GM23338 (cell line): ENCODE measurements at regions not wholly inside any gene's neighbourhood (a gene's known extent, or its start where the extent isn't known, plus 50 kb on each side); places are given as distances from the start of the nearest gene placed in this dataset.

Experiments
- ATAC-seq: fragments of 200-7000 bp; cut with Tn5 transposase; 3 replicates; pipeline ENCODE4 v1.9.1; 2020
- DNase-seq: peaks from one replicate; pipeline ENCODE4 v3.0.0-alpha.2; 2015; ENCODE audit warnings: low spot score
- H2AFZ ChIP-seq: fragments of 200-600 bp; sonication (generic); 2 replicates; pipeline ENCODE4 v1.8.0; 2016; ENCODE audit warnings: antibody characterized with exemption, mild to moderate bottlenecking, moderate library complexity
- H3F3A ChIP-seq: fragments of 200-600 bp; sonication (generic); replicated peaks from 2 replicates; pipeline ENCODE4 v1.8.0; 2017; ENCODE audit warnings: antibody characterized with exemption, mixed run types, low read depth
- H3K27ac ChIP-seq: fragments of 200-600 bp; sonication (generic); 2 replicates; pipeline ENCODE4 v1.6.1; 2016; ENCODE audit warnings: low read depth
- H3K27me3 ChIP-seq: fragments of 200-600 bp; sonication (generic); 2 replicates; pipeline ENCODE4 v1.8.0; 2016; ENCODE audit warnings: mild to moderate bottlenecking, mixed run types, moderate library complexity; ENCODE audit not compliant: insufficient read depth
- H3K36me3 ChIP-seq: fragments of 200-600 bp; sonication (generic); 2 replicates; pipeline ENCODE4 v1.8.0; 2016; ENCODE audit warnings: mild to moderate bottlenecking; ENCODE audit not compliant: insufficient read depth
- H3K4me1 ChIP-seq: fragments of 200-600 bp; sonication (generic); 2 replicates; pipeline ENCODE4 v1.8.0; 2016; ENCODE audit warnings: mild to moderate bottlenecking, moderate library complexity; ENCODE audit not compliant: insufficient read depth
- H3K4me2 ChIP-seq: fragments of 200-600 bp; sonication (generic); 2 replicates; pipeline ENCODE4 v1.7.1; 2017; ENCODE audit warnings: mixed run types
- H3K4me3 ChIP-seq: fragments of 200-600 bp; sonication (generic); 2 replicates; pipeline ENCODE4 v1.6.1; 2016; ENCODE audit warnings: mixed run types
- H3K79me2 ChIP-seq: fragments of 200-600 bp; sonication (generic); replicated peaks from 2 replicates; pipeline ENCODE4 v1.8.0; 2017; ENCODE audit warnings: mild to moderate bottlenecking; ENCODE audit not compliant: insufficient read depth
- H3K9me2 ChIP-seq: fragments of 200-600 bp; sonication (generic); 2 replicates; pipeline ENCODE4 v1.8.0; 2017; ENCODE audit not compliant: insufficient read depth
- H4K20me1 ChIP-seq: fragments of 200-600 bp; sonication (generic); replicated peaks from 2 replicates; pipeline ENCODE4 v1.8.0; 2017; ENCODE audit warnings: mild to moderate bottlenecking; ENCODE audit not compliant: insufficient read depth
- H3K27ac Mint-ChIP-seq: 2 replicates; pipeline ENCODE4 v1.8.0; 2020; ENCODE audit warnings: inconsistent platforms, mild to moderate bottlenecking, moderate library complexity, mixed read lengths
- H3K27me3 Mint-ChIP-seq: 3 replicates; pipeline ENCODE4 v1.8.0; 2022; ENCODE audit warnings: low read depth, mild to moderate bottlenecking, moderate library complexity, mixed read lengths, inconsistent platforms; ENCODE audit not compliant: insufficient read depth, poor library complexity
- H3K36me3 Mint-ChIP-seq: 3 replicates; pipeline ENCODE4 v1.8.0; 2021; ENCODE audit warnings: low read depth, mild to moderate bottlenecking, inconsistent platforms, moderate library complexity, mixed read lengths
- H3K4me1 Mint-ChIP-seq: 3 replicates; pipeline ENCODE4 v1.8.0; 2020; ENCODE audit warnings: mild to moderate bottlenecking, inconsistent platforms, mixed read lengths
- H3K4me3 Mint-ChIP-seq: 3 replicates; pipeline ENCODE4 v1.8.0; 2021; ENCODE audit warnings: moderate library complexity, mild to moderate bottlenecking, inconsistent platforms, mixed read lengths
- H3K9me3 Mint-ChIP-seq: 3 replicates; pipeline ENCODE4 v1.8.0; 2020; ENCODE audit warnings: moderate library complexity, mild to moderate bottlenecking, inconsistent platforms, mixed read lengths
- CREB1 ChIP-seq: fragments of 250-450 bp; sonication (Bioruptor Pico); IDR thresholded peaks from 2 replicates; pipeline ENCODE4 v1.5.0; 2020; ENCODE audit warnings: low read depth, mild to moderate bottlenecking, moderate library complexity
- EZH2 ChIP-seq: fragments of 200-600 bp; sonication (generic); IDR thresholded peaks from one replicate; pipeline ENCODE4 v1.8.0; 2017; ENCODE audit warnings: antibody characterized with exemption, mild to moderate bottlenecking, low read depth; ENCODE audit not compliant: unreplicated experiment
- EZH2phosphoT487 ChIP-seq: fragments of 200-600 bp; sonication (generic); IDR thresholded peaks from one replicate; pipeline ENCODE4 v1.8.1; 2018; ENCODE audit warnings: antibody characterized with exemption; ENCODE audit not compliant: unreplicated experiment
- JUNB ChIP-seq: IDR thresholded peaks from one replicate; pipeline ENCODE4 v1.6.1; 2016; ENCODE audit warnings: antibody characterized with exemption; ENCODE audit not compliant: unreplicated experiment
- NANOG ChIP-seq: IDR thresholded peaks from 2 replicates; pipeline ENCODE4 v1.6.1; 2016; ENCODE audit warnings: antibody characterized with exemption, borderline replicate concordance
- POLR2AphosphoS5 ChIP-seq: IDR thresholded peaks from 2 replicates; pipeline ENCODE4 v1.6.1; 2016; ENCODE audit warnings: antibody characterized with exemption, low read depth
- STAT1 ChIP-seq: IDR thresholded peaks from one replicate; pipeline ENCODE4 v1.6.1; 2016; ENCODE audit warnings: antibody characterized with exemption; ENCODE audit not compliant: unreplicated experiment
- ZNF114 ChIP-seq: fragments of 250-450 bp; sonication (Bioruptor Pico); IDR thresholded peaks from 2 replicates; pipeline ENCODE4 v1.5.0; 2020; ENCODE audit warnings: mild to moderate bottlenecking, moderate library complexity
- ZNF331 ChIP-seq: fragments of 250-450 bp; sonication (Bioruptor Pico); IDR thresholded peaks from 2 replicates; pipeline ENCODE4 v1.5.0; 2020; ENCODE audit warnings: low read depth, mild to moderate bottlenecking, moderate library complexity
- TF ChIP-seq, protein P1 (sequence below), 2 experiments: fragments of 200-600 bp in 1 of 2; sonication (generic) in 1 of 2; conservative IDR thresholded peaks; 2 replicates each; pipeline versions ENCODE4 v1.5.1 to v1.6.1; 2016 to 2017; ENCODE audit warnings: antibody characterized with exemption in 2 of 2, low read depth in 2 of 2, mild to moderate bottlenecking in 2 of 2, moderate library complexity in 1 of 2
- TF ChIP-seq, protein P2 (sequence below): fragments of 250-450 bp; sonication (Bioruptor Pico); IDR thresholded peaks from 2 replicates; pipeline ENCODE4 v1.5.0; 2020; ENCODE audit warnings: mild to moderate bottlenecking, moderate library complexity
- TF ChIP-seq, protein P3 (sequence below): IDR thresholded peaks from one replicate; pipeline ENCODE4 v1.6.1; 2018; ENCODE audit warnings: antibody characterized with exemption; ENCODE audit not compliant: unreplicated experiment
- TF ChIP-seq, protein P4 (sequence below): IDR thresholded peaks from 2 replicates; pipeline ENCODE4 v1.6.1; 2016; ENCODE audit warnings: antibody characterized with exemption

DNA sequence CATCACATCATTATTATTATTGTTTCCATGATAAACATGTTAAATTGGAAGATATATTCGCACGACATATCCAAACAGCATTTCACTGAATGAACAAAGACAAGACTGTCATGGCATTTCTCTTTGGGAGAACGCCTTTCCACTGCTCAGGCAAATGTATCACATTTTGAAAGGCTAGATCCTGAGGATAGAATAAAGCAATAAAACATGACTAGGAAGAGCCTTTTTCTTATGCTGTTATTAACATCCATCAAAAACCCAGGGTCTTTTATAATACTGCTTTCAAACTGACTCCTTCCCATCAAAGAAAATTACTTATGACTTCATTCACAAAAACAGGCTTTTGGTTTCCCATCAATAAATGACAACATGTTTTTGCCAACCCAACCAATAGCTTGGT is 630.9 kb downstream of the TMTC2 start:
- no peaks in the 10 kb centered on the region for H3K27me3 ChIP-seq
- H3K4me1 Mint-ChIP-seq, result no peaks in the 10 kb centered on the region
- H3K4me1 ChIP-seq, result no peaks in the 10 kb centered on the region
- H3K79me2 ChIP-seq, result no peaks in the 10 kb centered on the region
- no peak for DNase-seq
- no peaks in the 10 kb centered on the region for H3K9me2 ChIP-seq
- no peaks in the 10 kb centered on the region for H3K36me3 ChIP-seq
- no peaks in the 10 kb centered on the region for H3F3A ChIP-seq
- no peaks in the 10 kb centered on the region for H4K20me1 ChIP-seq
- no peaks in the 10 kb centered on the region for H3K9me3 Mint-ChIP-seq
- H3K27me3 Mint-ChIP-seq, result peaks cover 1% of the 10 kb centered on the region
- no peak for ATAC-seq
- H3K4me3 ChIP-seq, result no peak overlapping the region
- H3K36me3 Mint-ChIP-seq, result no peaks in the 10 kb centered on the region
- H3K27ac ChIP-seq, result no peak overlapping the region
- TF ChIP-seq NANOG (no peak), EZH2 (no peak), EZH2phosphoT487 (no peak), CREB1 (CRISPR knock-in tag) (no peak), ZNF114 (CRISPR knock-in tag) (no peak), POLR2AphosphoS5 (no peak), ZNF331 (CRISPR knock-in tag) (no peak), JUNB (no peak), STAT1 (no peak)
- TF ChIP-seq, protein P1, sequence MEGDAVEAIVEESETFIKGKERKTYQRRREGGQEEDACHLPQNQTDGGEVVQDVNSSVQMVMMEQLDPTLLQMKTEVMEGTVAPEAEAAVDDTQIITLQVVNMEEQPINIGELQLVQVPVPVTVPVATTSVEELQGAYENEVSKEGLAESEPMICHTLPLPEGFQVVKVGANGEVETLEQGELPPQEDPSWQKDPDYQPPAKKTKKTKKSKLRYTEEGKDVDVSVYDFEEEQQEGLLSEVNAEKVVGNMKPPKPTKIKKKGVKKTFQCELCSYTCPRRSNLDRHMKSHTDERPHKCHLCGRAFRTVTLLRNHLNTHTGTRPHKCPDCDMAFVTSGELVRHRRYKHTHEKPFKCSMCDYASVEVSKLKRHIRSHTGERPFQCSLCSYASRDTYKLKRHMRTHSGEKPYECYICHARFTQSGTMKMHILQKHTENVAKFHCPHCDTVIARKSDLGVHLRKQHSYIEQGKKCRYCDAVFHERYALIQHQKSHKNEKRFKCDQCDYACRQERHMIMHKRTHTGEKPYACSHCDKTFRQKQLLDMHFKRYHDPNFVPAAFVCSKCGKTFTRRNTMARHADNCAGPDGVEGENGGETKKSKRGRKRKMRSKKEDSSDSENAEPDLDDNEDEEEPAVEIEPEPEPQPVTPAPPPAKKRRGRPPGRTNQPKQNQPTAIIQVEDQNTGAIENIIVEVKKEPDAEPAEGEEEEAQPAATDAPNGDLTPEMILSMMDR (conservative IDR thresholded peaks at IDR 0.05; ENCODE audit: low read depth in 2 of 2), result no peak
- TF ChIP-seq, protein P2, sequence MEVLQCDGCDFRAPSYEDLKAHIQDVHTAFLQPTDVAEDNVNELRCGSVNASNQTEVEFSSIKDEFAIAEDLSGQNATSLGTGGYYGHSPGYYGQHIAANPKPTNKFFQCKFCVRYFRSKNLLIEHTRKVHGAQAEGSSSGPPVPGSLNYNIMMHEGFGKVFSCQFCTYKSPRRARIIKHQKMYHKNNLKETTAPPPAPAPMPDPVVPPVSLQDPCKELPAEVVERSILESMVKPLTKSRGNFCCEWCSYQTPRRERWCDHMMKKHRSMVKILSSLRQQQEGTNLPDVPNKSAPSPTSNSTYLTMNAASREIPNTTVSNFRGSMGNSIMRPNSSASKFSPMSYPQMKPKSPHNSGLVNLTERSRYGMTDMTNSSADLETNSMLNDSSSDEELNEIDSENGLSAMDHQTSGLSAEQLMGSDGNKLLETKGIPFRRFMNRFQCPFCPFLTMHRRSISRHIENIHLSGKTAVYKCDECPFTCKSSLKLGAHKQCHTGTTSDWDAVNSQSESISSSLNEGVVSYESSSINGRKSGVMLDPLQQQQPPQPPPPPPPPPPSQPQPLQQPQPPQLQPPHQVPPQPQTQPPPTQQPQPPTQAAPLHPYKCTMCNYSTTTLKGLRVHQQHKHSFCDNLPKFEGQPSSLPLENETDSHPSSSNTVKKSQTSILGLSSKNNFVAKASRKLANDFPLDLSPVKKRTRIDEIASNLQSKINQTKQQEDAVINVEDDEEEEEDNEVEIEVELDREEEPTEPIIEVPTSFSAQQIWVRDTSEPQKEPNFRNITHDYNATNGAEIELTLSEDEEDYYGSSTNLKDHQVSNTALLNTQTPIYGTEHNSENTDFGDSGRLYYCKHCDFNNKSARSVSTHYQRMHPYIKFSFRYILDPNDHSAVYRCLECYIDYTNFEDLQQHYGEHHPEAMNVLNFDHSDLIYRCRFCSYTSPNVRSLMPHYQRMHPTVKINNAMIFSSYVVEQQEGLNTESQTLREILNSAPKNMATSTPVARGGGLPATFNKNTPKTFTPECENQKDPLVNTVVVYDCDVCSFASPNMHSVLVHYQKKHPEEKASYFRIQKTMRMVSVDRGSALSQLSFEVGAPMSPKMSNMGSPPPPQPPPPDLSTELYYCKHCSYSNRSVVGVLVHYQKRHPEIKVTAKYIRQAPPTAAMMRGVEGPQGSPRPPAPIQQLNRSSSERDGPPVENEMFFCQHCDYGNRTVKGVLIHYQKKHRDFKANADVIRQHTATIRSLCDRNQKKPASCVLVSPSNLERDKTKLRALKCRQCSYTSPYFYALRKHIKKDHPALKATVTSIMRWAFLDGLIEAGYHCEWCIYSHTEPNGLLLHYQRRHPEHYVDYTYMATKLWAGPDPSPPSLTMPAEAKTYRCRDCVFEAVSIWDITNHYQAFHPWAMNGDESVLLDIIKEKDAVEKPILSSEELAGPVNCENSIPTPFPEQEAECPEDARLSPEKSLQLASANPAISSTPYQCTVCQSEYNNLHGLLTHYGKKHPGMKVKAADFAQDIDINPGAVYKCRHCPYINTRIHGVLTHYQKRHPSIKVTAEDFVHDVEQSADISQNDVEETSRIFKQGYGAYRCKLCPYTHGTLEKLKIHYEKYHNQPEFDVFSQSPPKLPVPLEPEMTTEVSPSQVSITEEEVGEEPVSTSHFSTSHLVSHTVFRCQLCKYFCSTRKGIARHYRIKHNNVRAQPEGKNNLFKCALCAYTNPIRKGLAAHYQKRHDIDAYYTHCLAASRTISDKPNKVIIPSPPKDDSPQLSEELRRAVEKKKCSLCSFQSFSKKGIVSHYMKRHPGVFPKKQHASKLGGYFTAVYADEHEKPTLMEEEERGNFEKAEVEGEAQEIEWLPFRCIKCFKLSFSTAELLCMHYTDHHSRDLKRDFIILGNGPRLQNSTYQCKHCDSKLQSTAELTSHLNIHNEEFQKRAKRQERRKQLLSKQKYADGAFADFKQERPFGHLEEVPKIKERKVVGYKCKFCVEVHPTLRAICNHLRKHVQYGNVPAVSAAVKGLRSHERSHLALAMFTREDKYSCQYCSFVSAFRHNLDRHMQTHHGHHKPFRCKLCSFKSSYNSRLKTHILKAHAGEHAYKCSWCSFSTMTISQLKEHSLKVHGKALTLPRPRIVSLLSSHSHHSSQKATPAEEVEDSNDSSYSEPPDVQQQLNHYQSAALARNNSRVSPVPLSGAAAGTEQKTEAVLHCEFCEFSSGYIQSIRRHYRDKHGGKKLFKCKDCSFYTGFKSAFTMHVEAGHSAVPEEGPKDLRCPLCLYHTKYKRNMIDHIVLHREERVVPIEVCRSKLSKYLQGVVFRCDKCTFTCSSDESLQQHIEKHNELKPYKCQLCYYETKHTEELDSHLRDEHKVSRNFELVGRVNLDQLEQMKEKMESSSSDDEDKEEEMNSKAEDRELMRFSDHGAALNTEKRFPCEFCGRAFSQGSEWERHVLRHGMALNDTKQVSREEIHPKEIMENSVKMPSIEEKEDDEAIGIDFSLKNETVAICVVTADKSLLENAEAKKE (CRISPR knock-in tag), result no peak
- TF ChIP-seq, protein P3, sequence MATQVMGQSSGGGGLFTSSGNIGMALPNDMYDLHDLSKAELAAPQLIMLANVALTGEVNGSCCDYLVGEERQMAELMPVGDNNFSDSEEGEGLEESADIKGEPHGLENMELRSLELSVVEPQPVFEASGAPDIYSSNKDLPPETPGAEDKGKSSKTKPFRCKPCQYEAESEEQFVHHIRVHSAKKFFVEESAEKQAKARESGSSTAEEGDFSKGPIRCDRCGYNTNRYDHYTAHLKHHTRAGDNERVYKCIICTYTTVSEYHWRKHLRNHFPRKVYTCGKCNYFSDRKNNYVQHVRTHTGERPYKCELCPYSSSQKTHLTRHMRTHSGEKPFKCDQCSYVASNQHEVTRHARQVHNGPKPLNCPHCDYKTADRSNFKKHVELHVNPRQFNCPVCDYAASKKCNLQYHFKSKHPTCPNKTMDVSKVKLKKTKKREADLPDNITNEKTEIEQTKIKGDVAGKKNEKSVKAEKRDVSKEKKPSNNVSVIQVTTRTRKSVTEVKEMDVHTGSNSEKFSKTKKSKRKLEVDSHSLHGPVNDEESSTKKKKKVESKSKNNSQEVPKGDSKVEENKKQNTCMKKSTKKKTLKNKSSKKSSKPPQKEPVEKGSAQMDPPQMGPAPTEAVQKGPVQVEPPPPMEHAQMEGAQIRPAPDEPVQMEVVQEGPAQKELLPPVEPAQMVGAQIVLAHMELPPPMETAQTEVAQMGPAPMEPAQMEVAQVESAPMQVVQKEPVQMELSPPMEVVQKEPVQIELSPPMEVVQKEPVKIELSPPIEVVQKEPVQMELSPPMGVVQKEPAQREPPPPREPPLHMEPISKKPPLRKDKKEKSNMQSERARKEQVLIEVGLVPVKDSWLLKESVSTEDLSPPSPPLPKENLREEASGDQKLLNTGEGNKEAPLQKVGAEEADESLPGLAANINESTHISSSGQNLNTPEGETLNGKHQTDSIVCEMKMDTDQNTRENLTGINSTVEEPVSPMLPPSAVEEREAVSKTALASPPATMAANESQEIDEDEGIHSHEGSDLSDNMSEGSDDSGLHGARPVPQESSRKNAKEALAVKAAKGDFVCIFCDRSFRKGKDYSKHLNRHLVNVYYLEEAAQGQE, result no peak
- TF ChIP-seq, protein P4, sequence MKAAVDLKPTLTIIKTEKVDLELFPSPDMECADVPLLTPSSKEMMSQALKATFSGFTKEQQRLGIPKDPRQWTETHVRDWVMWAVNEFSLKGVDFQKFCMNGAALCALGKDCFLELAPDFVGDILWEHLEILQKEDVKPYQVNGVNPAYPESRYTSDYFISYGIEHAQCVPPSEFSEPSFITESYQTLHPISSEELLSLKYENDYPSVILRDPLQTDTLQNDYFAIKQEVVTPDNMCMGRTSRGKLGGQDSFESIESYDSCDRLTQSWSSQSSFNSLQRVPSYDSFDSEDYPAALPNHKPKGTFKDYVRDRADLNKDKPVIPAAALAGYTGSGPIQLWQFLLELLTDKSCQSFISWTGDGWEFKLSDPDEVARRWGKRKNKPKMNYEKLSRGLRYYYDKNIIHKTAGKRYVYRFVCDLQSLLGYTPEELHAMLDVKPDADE, result no peak
- no peak overlapping the region for H3K4me3 Mint-ChIP-seq
- H3K4me2 ChIP-seq, result no peak overlapping the region
- no peak overlapping the region for H2AFZ ChIP-seq
- H3K27ac Mint-ChIP-seq, result no peak overlapping the region
